HEK293 (cell line): ENCODE measurements at regions not wholly inside any gene's neighbourhood (a gene's known extent, or its start where the extent isn't known, plus 50 kb on each side); places are given as distances from the start of the nearest gene placed in this dataset.

ENCODE experiments used
- CTCF ChIA-PET: fragments of 350-600 bp; formaldehyde crosslinking; extraction: SDS; loops from one replicate; lab custom pipeline; 2021; ENCODE audit warnings: antibody characterized with exemption; lab: Yijun Ruan, JAX
- POLR2A ChIA-PET: fragments of 300-600 bp; formaldehyde crosslinking; extraction: SDS; loops from one replicate; lab custom pipeline; 2020; ENCODE audit warnings: antibody characterized with exemption, inconsistent platforms; lab: Yijun Ruan, JAX
- H3K27ac ChIP-seq: fragments of 200-500 bp; sonication (Bioruptor generic); 2 replicates; pipeline ENCODE4 v1.5.1; 2014; ENCODE audit warnings: low read depth, low read length, control low read depth, inconsistent platforms; ENCODE audit errors: extremely low read depth
- H3K36me3 ChIP-seq, 2 experiments: fragments of 200-500 bp in 1 of 2; sonication (Bioruptor generic) in 1 of 2; 1 replicate in 1 of 2; 2 replicates in 1 of 2; pipeline ENCODE4 v1.5.1; 2014 to 2017; ENCODE audit warnings: inconsistent platforms in 2 of 2, low read length in 2 of 2; ENCODE audit not compliant: control insufficient read depth in 2 of 2, insufficient read depth in 1 of 2
- H3K4me1 ChIP-seq: fragments of 200-500 bp; sonication (Bioruptor generic); 2 replicates; pipeline ENCODE4 v1.5.1; 2014; ENCODE audit warnings: mild to moderate bottlenecking, low read length, inconsistent platforms; ENCODE audit not compliant: control insufficient read depth, insufficient read depth
- H3K4me3 ChIP-seq: 2 replicates; pipeline ENCODE4 v1.5.1; 2011; ENCODE audit warnings: low read depth, mild to moderate bottlenecking, control low read depth, low read length, moderate library complexity
- H3K9me3 ChIP-seq: fragments of 200-500 bp; sonication (Bioruptor generic); 2 replicates; pipeline ENCODE4 v1.5.1; 2014; ENCODE audit warnings: low read depth, low read length, inconsistent platforms; ENCODE audit not compliant: control insufficient read depth, insufficient read depth
- EGR2 ChIP-seq: fragments of 450-650 bp; formaldehyde crosslinking; IDR thresholded peaks from 2 replicates; pipeline ENCODE4 v1.5.1; 2016; ENCODE audit warnings: low read depth, missing biosample characterization, missing genetic modification characterization
- GLI4 ChIP-seq: fragments of 450-650 bp; formaldehyde crosslinking; IDR thresholded peaks from 2 replicates; pipeline ENCODE4 v1.5.1; 2016; ENCODE audit warnings: missing biosample characterization, missing genetic modification characterization
- GLIS2 ChIP-seq: fragments of 450-650 bp; formaldehyde crosslinking; IDR thresholded peaks from 2 replicates; pipeline ENCODE4 v1.5.1; 2016; ENCODE audit warnings: missing biosample characterization, missing genetic modification characterization
- HOXC10 ChIP-seq: sonication (generic); formaldehyde crosslinking; IDR thresholded peaks from 2 replicates; pipeline ENCODE4 v1.8.1; 2023; ENCODE audit warnings: mild to moderate bottlenecking, missing genetic modification reagents
- INSM2 ChIP-seq: fragments of 450-650 bp; formaldehyde crosslinking; IDR thresholded peaks from 2 replicates; pipeline ENCODE4 v1.5.1; 2016; ENCODE audit warnings: missing biosample characterization, missing genetic modification characterization
- WT1 ChIP-seq: fragments of 450-650 bp; formaldehyde crosslinking; IDR thresholded peaks from 2 replicates; pipeline ENCODE4 v1.5.1; 2016; ENCODE audit warnings: missing biosample characterization, missing genetic modification characterization
- YY2 ChIP-seq: fragments of 450-650 bp; formaldehyde crosslinking; IDR thresholded peaks from 2 replicates; pipeline ENCODE4 v1.5.1; 2016; ENCODE audit warnings: missing biosample characterization, missing genetic modification characterization
- ZNF132 ChIP-seq: fragments of 450-650 bp; formaldehyde crosslinking; IDR thresholded peaks from 2 replicates; pipeline ENCODE4 v1.5.1; 2017; ENCODE audit warnings: missing biosample characterization, missing genetic modification characterization, borderline replicate concordance
- ZNF2 ChIP-seq: fragments of 450-650 bp; formaldehyde crosslinking; IDR thresholded peaks from 2 replicates; pipeline ENCODE4 v1.5.1; 2016; ENCODE audit warnings: missing biosample characterization, missing genetic modification characterization
- ZNF23 ChIP-seq: fragments of 450-650 bp; formaldehyde crosslinking; IDR thresholded peaks from 2 replicates; pipeline ENCODE4 v1.5.1; 2016; ENCODE audit warnings: missing biosample characterization, missing genetic modification characterization, borderline replicate concordance
- ZNF350 ChIP-seq: fragments of 450-650 bp; formaldehyde crosslinking; IDR thresholded peaks from 2 replicates; pipeline ENCODE4 v1.5.0; 2017; ENCODE audit warnings: missing biosample characterization, mild to moderate bottlenecking, missing genetic modification characterization
- ZNF416 ChIP-seq: fragments of 450-650 bp; formaldehyde crosslinking; IDR thresholded peaks from 2 replicates; pipeline ENCODE4 v1.5.1; 2016; ENCODE audit warnings: missing biosample characterization, missing genetic modification characterization
- ZNF423 ChIP-seq: fragments of 450-650 bp; formaldehyde crosslinking; IDR thresholded peaks from 2 replicates; pipeline ENCODE4 v1.5.1; 2016; ENCODE audit warnings: missing biosample characterization, missing genetic modification characterization
- ZNF433 ChIP-seq: fragments of 450-650 bp; formaldehyde crosslinking; IDR thresholded peaks from 2 replicates; pipeline ENCODE4 v1.5.1; 2016; ENCODE audit warnings: missing biosample characterization, missing genetic modification characterization, low read depth
- ZNF501 ChIP-seq: fragments of 450-650 bp; formaldehyde crosslinking; IDR thresholded peaks from 2 replicates; pipeline ENCODE4 v1.5.1; 2016; ENCODE audit warnings: missing biosample characterization, missing genetic modification characterization
- ZNF529 ChIP-seq: fragments of 450-650 bp; formaldehyde crosslinking; IDR thresholded peaks from 2 replicates; pipeline ENCODE4 v1.5.1; 2017; ENCODE audit warnings: missing genetic modification characterization, missing biosample characterization; ENCODE audit not compliant: insufficient replicate concordance
- ZNF544 ChIP-seq: fragments of 450-650 bp; formaldehyde crosslinking; IDR thresholded peaks from 2 replicates; pipeline ENCODE4 v1.5.0; 2017; ENCODE audit warnings: missing biosample characterization, missing genetic modification characterization
- ZNF555 ChIP-seq: fragments of 450-650 bp; formaldehyde crosslinking; conservative IDR thresholded peaks from 2 replicates; pipeline ENCODE4 v1.5.1; 2017; ENCODE audit warnings: missing biosample characterization, mild to moderate bottlenecking, missing genetic modification characterization, inconsistent platforms
- ZNF558 ChIP-seq: fragments of 450-650 bp; formaldehyde crosslinking; IDR thresholded peaks from 2 replicates; pipeline ENCODE4 v1.5.1; 2016; ENCODE audit warnings: missing biosample characterization, missing genetic modification characterization
- ZNF560 ChIP-seq: fragments of 450-650 bp; formaldehyde crosslinking; IDR thresholded peaks from 2 replicates; pipeline ENCODE4 v1.5.1; 2017; ENCODE audit warnings: missing biosample characterization, missing genetic modification characterization, borderline replicate concordance
- ZNF645 ChIP-seq: fragments of 450-650 bp; formaldehyde crosslinking; IDR thresholded peaks from 2 replicates; pipeline ENCODE4; 2016; ENCODE audit warnings: missing biosample characterization, missing genetic modification characterization
- ZNF777 ChIP-seq: fragments of 450-650 bp; formaldehyde crosslinking; IDR thresholded peaks from 2 replicates; pipeline ENCODE4 v1.5.1; 2017; ENCODE audit warnings: missing biosample characterization, missing genetic modification characterization, borderline replicate concordance
- ZNF791 ChIP-seq: fragments of 450-650 bp; formaldehyde crosslinking; IDR thresholded peaks from 2 replicates; pipeline ENCODE4 v1.5.1; 2016; ENCODE audit warnings: missing biosample characterization, missing genetic modification characterization

- Histone ChIP-seq H3K4me3 (no peak overlapping the region), H3K4me1 (peaks cover 3% of the 10 kb centered on the region; the same call in 1 of the 2 replicates)
- TF ChIP-seq ZNF2 (tag by site-specific recombination) = no peak
- no peak for TF ChIP-seq ZNF791
- no peak for TF ChIP-seq ZNF23 (tag by site-specific recombination)
- no peak for TF ChIP-seq WT1 (tag by site-specific recombination)
- TF ChIP-seq EGR2 (tag by site-specific recombination) = no peak
- no peak for TF ChIP-seq ZNF777 (tag by site-specific recombination)
- no peak for TF ChIP-seq YY2 (tag by site-specific recombination)
- TF ChIP-seq ZNF544 (tag by site-specific recombination) = no peak
- TF ChIP-seq ZNF433 (tag by site-specific recombination) = no peak
- TF ChIP-seq ZNF423 = no peak
- TF ChIP-seq ZNF501 = no peak
- TF ChIP-seq ZNF558 (tag by site-specific recombination) = no peak
- no peak for TF ChIP-seq HOXC10 (CRISPR knock-in tag)
- TF ChIP-seq, all 188 proteins: peak for 0
- ChIA-PET POLR2A (no interaction called here), CTCF (interaction anchor here (0.7 kb wide), 1 partner anchor 156 kb away, joined by 3 read pairs; no protein-coding TSS in a partner anchor)
- Histone ChIP-seq H3K27ac (no peak overlapping the region), H3K9me3 (no peaks in the 10 kb centered on the region), H3K36me3 (no peaks in the 10 kb centered on the region)
Observed at GRCh38 chr6:45775026-45775697, 240.5 kb downstream of the CLIC5 start.

GRCh38 chr6:45773906-45774305 lies 241.8 kb downstream of the CLIC5 start:
- no peak overlapping the region for H3K4me3 ChIP-seq
- POLR2A ChIA-PET = no interaction called here
- no peak for TF ChIP-seq ZNF416 (tag by site-specific recombination)
- TF ChIP-seq ZNF350 (tag by site-specific recombination) = no peak
- TF ChIP-seq ZNF529 = no peak
- TF ChIP-seq ZNF2 (tag by site-specific recombination) = no peak
- no peak for TF ChIP-seq GLI4
- TF ChIP-seq ZNF555 (tag by site-specific recombination) = no peak
- TF ChIP-seq ZNF645 = no peak
- TF ChIP-seq GLIS2 (tag by site-specific recombination) = no peak
- TF ChIP-seq ZNF560 (tag by site-specific recombination) = no peak
- TF ChIP-seq ZNF132 (tag by site-specific recombination) = no peak
- no peak for TF ChIP-seq INSM2 (tag by site-specific recombination)
- peaks cover 3% of the 10 kb centered on the region; the same call in 1 of the 2 replicates for H3K4me1 ChIP-seq
- CTCF ChIA-PET = no interaction called here
- H3K36me3 ChIP-seq = no peaks in the 10 kb centered on the region
- H3K27ac ChIP-seq = no peak overlapping the region
- H3K9me3 ChIP-seq = no peaks in the 10 kb centered on the region
